Testis (tissue), 2 donors: ENCODE measurements at regions not wholly inside any gene's neighbourhood (a gene's known extent, or its start where the extent isn't known, plus 50 kb on each side); places are given as distances from the start of the nearest gene placed in this dataset.

ENCODE experiments used
- CTCF ChIP-seq, 3 experiments: fragments of 450-650 bp in 2 of 3; fragments of 200-600 bp in 1 of 3; sonication (generic) in 1 of 3; IDR thresholded peaks; one replicate each; pipeline ENCODE4 v1.5.1; 2016 to 2019; ENCODE audit warnings: antibody characterized with exemption in 3 of 3, mild to moderate bottlenecking in 2 of 3, moderate library complexity in 1 of 3
- POLR2A ChIP-seq: fragments of 450-650 bp; IDR thresholded peaks from one replicate; pipeline ENCODE4 v1.6.1; 2017; ENCODE audit warnings: antibody characterized with exemption, mild to moderate bottlenecking, moderate library complexity

DNA sequence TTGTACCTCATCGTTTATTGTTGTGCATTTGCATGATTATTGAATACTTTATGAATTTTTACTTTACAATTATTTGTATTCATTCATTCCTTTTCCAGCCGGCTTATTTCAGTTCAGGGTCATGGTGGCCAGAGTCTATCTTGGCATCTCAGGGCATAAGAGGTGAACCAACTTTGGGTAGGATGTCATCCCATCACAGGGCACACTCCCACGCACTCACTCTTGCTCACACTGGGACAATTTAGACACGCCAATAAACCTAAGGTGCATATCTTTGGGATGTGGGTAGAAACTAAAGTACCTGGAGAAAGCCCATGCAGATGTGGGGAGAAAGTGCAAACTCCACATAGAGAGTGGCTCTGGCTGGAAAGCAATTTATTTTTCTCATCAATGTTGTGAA, 158.1 kb upstream of the MAST4 start:
- TF ChIP-seq CTCF (IDR thresholded peaks at IDR 0.05) (no peak), POLR2A (no peak)
